ENCODE measurements at regions not wholly inside any gene's neighbourhood (a gene's known extent, or its start where the extent isn't known, plus 50 kb on each side); places are given as distances from the start of the nearest gene placed in this dataset.
A peak's percentile ranks its signal among the peaks of the same experiment; 100 is the strongest.
"Not testable (repeated sequence)": the region's sequence is repeated elsewhere in the genome, so short reads cannot be mapped to it uniquely, and the experiment has no call there.

- DNase-seq, result no peak
Observed at GRCh38 chr15:92806763-92807162, 93.4 kb upstream of the CHD2 start.

DNA sequence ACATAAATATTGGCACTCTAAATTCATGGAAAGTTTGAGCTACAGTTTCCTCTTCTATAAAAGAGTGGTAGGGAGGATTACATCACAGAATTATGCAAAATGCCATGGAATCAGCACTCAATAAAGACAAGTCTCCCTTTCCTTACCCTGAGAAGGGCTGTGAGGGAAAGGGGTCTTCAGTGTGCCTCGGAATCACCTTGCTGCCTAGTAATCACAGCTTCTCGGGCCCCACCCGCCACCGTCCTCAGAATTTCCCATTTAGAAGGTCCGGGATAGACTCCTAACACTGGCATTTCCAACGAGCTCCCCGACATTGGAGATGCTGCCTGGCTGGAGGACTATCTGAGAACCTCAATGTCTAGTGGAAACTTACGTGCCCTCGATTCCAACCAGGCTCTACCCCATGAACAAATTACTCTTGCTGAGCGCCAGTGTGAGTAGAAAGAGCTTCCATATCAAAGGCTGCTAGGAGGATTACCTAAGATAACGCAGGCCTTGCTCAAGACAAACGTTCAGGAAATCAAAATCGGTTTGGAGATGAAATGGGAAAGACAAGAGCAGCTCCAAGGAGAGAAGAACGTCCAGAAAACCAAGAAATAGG lies 92.1 kb upstream of the CHD2 start:
- peak; percentile 68 for DNase-seq

DNA sequence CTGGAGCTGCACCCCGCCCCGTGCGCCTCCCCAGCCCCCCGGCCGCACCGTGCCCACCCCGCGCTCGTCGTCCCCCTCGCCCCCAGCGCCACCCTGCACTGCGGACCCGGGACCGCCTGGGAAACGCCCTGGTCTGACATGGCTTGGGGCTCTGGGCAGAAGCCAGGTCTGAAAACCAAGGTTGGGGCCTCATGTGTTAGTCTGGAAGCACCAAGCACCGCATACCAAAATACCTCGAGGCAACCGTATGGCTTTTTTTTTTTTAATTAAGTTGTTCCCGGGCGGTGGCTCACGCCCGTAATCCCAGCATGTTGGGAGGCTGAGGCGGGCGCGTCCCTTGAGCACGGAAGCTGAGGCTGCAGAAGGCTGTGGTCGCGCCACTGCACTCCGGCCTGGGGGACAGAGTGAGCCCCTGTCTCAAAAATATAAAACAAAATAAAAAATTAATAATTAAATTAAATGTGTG lies 91.5 kb upstream of the CHD2 start:
- no peak for DNase-seq

DNA sequence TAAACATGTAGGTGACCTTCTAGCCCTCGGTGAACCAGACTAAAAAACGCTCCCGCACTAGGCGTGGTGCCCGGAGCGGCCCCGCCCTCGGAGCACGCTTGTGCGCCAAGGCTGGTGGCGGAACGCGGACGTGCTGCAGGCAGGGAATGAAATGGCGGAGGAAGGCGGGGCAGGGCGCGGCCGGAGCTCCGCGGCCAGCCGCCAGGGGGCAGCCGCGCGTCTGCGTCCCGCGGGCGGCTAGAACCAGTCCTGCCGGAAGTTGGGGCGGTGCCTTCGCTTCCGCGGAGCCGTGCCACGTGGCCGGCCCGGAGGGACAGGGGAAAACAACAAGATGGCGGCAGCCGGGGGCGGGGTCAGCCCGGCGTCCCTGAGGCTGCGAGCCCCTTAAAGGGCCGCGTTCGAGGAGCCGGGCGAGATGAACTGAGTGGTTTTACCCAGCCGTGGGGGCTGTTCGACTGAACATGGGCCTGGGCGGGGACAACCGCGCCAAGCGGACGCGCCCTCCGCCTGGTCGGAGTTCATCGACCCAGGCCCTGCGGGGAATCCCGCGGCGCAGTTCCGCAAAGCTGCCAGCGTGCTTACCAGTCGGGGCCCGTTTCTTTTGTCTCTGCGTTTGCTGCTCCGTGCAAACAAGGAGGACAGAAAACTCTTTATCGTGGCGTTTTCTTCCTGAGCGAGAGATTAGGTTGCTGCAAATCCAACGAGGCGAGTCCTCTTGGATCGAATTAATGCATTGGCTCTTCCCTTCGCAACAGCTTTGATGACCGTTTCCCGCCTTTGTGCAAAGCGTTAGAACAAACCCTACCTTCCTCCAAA lies 90.9 kb upstream of the CHD2 start:
- DNase-seq, result peak; percentile 97

DNA sequence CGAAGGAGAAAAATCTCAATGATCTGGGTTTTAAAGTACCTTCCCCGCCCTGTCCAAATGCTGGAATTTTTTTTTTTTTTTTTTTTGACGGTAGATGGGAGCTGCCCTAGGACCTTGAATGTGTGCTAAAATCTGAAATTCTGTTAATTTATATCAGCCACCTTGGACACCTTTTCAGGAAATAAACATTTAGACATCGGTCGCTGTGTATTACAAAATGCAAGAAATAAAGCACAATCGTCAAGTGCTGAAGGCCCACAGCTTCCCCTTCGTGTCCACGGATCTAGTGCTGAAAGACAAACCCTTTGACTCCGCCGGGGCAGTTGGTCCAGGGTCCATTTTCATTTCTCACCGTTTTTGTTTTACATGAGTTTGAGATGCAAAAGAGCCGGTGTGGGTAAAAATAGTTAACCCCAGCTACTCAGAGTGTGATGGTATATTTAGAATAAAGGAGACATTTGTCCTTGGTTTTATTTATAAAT lies 90.2 kb upstream of the CHD2 start:
- peak; percentile 62 for DNase-seq

GRCh38 chr15:92810418-92811138 lies 89.5 kb upstream of the CHD2 start:
- DNase-seq, result peak; percentile 74

DNA sequence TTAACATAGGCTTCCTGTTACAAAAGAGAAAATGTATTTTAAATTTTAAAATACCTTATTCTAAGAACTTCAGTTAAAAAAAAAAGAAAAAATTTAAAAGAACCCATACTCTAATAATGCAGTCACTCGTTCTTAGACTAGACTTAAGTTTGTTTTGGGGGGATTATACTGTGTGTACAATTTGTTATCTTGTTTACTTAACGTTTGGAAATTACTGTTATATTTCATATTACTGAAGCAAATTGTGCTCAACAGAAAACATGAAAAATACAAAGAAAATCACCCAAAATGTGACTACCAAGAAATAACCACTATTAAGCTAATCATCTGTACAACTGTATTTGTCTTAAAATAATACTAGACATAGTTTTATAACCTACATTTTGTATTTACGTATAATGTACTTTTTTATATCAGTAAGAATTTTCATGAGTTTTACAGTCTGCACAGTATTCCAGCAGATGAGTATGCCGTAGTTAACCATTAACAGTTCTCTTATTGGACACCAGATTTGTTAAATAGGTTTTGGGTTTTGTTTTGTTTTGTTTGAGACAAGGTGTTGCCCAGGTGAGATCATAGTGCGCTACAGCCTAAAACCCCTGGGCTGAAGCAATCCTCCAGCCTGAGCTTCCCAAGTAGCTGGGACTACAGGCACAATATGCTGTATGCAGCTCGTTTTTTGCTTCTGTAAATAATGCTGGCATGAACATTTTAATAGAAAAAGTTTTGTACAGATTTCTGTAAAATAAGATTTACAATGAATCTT lies 88.8 kb upstream of the CHD2 start:
- DNase-seq, result no peak

DNA sequence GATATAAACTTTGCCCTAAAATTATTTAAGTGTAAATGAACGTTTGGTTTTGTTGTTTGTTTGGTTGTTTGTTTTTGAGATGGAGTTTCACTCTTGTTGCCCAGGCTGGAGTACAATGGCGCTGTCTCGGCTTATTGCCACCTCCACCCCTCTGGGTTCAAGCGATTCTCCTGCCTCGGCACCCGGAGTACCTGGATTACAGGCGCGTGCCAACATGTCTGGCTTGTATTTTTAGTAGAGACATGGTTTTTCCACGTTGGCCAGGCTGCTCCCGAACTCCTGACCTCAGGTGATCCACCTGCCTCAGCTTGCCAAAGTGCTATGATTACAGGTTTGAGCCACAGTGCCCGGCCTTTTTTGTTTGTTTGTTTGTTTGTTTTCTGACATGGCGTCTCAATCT lies 87.9 kb upstream of the CHD2 start:
- no peak for DNase-seq

- DNase-seq, result no peak
Observed at GRCh38 chr15:92813485-92813884, 86.6 kb upstream of the CHD2 start.

- DNase-seq, result peak; percentile 74
Observed at GRCh38 chr15:92817339-92817886, 82.7 kb upstream of the CHD2 start.

GRCh38 chr15:92818651-92819277 lies 81.4 kb upstream of the CHD2 start:
- no peak for DNase-seq

DNA sequence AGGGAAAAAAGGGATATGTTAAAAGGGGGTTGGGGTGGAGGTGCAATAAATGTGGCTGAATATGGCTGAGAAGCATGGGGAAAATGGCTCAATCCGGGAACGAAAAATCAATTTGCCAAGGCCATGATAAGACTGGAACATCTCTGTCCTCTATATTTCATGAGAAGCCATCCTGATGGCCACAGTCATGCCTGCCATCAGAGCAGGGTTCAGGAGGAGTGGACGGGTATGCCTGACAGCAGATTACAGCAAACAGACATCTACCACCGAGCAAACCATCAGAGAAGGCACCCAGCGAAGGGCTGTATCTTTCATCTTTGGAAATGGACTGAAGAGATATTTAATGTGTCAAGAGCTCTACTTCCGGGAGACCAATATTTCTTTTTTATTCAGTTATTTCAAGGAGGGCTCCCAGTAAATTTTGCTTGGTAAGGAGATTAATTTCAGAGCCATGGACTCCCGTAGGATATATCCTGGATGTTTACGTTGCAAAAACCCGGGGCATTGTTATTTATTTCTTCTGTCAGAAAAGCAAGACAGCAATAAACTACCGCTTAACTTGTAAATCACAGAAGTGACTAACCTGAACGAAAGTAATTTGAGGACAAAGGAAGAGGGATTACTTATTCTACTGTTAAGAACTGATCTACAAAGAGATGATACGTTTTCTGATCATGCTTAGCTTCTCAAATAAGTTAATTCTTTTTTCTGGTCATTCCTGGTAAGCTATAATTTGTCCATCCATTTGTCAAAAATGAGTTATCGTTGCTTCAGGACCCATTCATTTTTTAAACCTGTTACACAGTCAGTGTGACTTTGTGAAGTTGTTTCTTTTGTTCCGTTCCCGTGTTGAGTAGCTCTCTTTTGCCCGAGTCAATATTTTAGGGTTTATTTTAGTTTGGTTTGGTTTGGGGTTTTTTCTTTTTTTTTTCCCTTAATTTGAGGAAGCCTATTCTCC lies 80.6 kb upstream of the CHD2 start:
- DNase-seq, result no peak

GRCh38 chr15:92820236-92821021 lies 79.7 kb upstream of the CHD2 start:
- peak; percentile 78 for DNase-seq

DNA sequence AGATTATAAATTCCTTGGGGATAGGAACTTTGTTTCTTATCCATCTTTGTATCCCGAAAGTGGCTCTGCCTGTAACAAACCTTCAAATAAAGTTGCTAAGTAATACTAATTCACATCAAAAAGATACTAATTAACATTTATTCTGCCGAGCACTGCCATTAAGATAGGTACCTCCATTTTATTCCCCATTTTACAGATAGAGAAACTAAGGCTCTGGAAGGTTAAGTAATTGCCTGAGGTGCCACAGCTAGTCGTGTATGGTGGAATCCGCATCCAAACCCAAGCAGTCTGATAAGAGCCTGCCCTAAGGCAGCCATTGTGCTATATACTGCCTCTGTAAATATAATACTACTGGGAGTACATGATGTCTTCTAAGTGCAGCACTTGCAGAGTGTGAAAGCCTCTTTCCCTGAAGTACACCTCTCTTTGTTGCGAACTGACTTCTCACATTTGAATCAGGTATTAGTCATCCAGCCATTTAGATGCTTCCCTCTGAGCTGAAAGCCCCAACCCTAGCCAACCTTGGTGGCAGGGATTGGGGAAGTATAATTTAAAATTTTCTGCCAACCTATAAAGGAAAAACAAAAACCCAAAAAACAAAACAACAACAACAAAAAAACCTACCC lies 78.5 kb upstream of the CHD2 start:
- no peak for DNase-seq

DNA sequence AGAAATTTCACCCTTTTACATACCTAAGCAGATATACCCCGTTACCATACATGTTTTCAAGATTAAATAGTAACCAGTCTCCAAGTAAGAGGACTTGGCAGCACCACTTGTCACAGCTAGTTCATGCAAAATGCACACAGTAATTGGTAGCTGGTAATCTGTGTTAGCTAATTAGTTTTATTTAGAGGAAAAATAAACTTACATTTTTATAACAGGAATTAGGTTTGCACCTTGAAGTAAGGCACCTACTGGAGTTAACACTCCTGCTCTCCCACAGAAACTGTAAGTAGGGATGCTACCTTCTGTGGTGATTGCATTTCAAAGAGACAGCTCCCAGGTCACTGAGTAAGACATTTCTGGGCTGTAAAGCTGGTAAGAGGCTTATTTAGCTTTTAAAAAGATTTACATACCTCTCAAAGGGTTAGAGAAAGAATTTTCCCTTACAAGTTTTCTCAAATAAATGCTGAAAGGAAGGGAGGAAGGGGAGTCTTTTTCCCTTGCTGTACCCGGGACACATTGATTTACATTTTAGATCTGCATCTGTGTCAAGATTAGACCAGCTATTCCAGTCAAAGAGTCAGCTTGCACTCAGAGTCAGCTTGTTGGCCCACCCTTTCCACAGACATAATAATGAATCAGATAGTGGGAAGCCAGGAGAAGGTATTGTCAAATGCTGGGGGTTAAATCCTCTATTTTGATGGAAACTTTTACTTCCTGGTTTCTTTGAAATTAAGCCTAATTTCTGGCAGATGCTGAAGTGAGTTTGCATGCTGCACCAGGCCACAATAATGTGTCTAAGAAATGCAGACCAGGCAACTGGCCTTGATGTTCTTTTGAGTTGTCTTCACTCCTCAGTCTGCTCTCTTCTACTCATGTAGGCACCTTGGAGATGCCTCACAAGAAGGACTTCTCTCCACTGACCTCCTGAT lies 77.6 kb upstream of the CHD2 start:
- DNase-seq, result peak; percentile 18

GRCh38 chr15:92825985-92826384 lies 74.1 kb upstream of the CHD2 start:
- no peak for DNase-seq

DNA sequence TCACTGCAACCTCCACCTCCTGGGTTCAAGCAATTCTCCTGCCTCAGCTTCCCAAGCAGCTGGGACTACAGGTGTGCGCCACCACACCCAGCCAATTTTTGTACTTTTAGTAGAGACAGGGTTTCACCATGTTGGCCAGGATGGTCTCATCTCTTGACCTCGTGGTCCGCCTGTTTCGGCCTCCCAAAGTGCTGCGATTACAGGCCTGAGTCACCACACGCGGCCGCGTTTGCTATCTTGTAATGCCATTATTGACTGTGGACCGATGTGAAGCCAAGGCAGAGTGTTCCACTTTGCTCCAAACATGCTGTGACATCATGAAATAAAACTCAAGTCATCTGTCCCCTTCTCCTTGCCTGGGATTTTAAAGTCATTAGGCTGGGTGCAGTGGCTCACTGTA lies 72.1 kb upstream of the CHD2 start:
- DNase-seq, result not testable (repeated sequence)

DNA sequence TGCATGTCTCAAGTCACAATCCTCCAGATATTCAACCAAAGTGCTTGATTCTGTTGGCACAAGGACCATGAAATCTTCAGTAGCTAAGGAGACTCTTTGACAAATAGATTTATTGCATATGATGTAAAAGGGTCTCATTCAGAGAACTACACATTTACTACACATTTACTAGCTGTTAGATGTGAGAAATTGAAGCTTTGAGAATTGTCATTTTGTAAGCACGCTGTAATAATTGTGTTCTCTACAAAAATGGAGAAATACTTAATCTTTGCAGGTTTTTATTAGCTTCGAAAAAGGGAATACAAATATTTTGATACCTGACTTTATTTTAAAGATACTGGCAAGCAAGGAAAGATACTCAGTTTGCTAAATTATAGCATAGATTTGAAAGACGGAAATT lies 70.2 kb upstream of the CHD2 start:
- DNase-seq, result no peak

DNA sequence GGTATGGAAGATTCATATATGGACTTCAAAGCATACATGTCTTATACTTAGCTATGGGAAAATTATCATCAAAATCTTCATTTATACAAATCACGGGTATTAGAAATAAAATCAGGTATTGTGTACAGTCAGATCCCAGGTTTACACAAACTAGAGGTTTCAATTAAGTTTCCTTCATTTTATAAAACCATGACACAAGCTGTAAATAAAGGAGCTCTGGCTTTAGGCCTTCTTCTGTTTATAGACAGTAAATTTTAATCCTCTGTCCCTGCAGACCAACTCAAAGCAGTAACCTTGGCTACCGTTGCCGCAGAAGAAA lies 68.8 kb upstream of the CHD2 start:
- DNase-seq, result no peak
